ENCODE measurements at regions not wholly inside any gene's neighbourhood (a gene's known extent, or its start where the extent isn't known, plus 50 kb on each side); places are given as distances from the start of the nearest gene placed in this dataset.

DNA sequence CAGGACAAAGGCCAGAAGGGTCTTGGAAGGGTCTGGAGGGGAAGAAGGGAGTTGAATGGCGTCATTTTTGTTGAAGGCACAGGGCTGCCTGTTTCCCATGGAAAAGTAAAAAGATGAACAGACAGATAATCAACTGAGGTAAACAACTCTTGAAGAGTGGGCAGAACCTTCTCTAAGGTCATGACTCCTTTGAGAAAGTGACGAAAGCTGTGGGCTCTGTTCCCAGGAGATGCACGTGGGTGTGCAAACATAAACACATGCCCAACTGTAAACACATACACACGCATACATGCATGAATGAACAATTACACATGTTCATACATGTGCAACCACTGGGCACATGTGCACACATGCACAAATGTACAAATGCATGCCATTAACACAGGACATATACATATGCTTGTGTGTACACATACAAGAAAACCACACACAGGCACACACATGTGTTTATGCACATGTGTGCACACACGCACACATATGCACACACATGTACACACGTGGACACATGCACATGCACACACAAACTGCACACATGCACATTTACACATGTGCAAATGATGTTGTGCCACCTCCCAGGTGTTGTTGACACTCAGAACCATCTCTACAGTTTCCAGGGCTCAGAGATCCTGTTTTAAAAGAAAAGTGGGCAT is 143.3 kb downstream of the GADD45G start:
- DNase-seq, result no peak

DNA sequence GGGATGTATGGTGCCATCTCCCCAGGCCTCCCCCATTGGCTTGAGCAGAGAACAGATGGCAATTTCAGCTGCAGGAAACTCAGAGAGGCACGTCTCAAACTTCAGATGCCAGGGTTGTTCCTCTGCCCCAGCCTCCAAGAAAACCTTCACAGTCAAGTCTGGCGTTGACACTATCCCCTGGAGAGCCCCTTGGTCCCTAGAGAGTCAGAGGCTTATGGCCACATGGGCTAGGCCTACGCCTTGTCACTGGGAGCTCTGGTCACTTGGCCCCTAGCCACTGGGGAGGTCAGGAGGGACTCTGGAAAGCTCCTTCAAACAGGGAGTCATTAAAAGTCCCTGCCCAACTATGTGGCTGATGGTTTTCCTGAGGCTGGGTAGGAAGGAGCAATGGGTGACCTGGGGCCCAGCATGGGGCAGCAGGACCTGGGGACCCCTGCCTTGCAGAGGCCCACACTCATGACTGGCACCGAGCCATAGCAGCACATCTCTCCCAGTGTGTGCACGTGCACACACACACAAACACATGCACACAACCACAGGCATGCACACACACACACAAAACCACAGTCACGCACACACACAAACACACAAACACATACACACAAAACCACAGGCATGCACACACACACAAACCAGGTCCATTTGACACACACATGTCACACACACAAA is 144.2 kb downstream of the GADD45G start:
- no peak for DNase-seq

GRCh38 chr9:89749500-89750116 is 144.8 kb downstream of the GADD45G start:
- DNase-seq, result no peak

GRCh38 chr9:89750117-89750791 is 145.4 kb downstream of the GADD45G start:
- DNase-seq, result peak; percentile 73

DNA sequence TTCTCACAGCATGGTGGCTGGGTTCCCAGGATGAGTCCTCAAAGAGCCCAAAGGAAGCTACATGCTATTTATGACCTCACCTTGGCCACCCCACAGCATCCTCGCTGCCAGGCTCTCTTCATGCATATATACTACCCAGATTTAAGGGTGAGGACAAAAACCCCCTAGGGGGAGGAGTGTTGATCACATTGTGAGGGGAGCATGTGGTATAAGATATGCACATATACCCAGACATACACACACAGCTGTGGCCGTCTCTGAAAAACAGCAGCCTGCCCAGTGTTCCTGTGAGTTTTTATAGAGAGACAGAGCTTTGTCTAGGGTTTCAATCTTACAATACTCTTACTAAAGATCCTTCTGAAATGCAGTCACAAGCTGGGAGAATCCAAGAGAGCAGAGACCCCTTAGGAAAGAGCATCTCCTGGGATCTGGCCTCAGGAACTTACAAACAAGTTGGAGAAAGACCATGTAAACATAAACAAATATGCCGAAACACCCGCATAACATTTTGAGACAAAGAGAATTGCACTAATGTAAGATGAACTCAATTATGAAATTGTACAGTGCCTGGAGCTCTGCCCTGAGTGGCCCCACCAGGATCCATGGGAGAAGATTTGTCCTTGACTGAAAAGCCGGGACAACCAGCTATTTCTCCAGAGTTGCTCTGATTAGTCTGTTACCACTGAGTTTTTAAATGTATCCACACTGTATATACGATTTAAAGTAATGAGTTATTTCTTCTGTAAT is 146.4 kb downstream of the GADD45G start:
- no peak for DNase-seq

GRCh38 chr9:89752154-89752553 is 147.3 kb downstream of the GADD45G start:
- DNase-seq, result no peak

GRCh38 chr9:89753472-89754055 is 148.8 kb downstream of the GADD45G start:
- no peak for DNase-seq

- no peak for DNase-seq
Observed at GRCh38 chr9:89754193-89754592, 149.4 kb downstream of the GADD45G start.

GRCh38 chr9:89755821-89756220 is 151.0 kb downstream of the GADD45G start:
- no peak for DNase-seq

DNA sequence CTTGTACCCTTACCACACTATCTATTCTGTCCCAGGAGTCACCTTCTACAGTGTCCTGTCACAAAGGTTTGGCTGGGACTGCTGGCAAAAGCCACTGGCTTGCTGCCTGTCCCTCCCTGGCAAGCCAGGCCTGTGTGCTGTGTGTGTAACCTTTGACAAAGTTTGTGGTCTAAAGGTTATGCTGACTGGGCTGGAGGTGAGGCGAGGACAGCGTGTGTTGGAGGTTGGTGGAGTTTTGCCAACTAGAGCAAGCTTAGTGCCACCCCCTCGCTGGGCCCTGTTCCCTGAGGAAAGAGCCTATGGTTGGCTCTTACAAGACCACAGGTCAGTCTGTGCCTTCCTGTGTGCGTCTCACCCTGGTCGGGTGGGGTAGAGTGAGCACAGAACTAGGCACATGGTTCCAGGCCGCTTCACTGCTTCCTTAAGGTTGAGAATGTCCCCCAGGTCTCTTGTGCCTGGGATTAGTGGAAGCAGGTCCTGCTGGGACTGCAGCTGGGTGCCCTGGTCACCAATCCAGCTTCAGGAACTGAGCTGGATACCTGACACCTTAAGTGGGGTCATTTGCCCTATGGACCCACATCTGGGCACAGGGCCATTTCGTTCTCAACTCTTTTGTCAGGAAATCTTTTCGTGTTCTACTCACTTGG is 152.2 kb downstream of the GADD45G start:
- no peak for DNase-seq

DNA sequence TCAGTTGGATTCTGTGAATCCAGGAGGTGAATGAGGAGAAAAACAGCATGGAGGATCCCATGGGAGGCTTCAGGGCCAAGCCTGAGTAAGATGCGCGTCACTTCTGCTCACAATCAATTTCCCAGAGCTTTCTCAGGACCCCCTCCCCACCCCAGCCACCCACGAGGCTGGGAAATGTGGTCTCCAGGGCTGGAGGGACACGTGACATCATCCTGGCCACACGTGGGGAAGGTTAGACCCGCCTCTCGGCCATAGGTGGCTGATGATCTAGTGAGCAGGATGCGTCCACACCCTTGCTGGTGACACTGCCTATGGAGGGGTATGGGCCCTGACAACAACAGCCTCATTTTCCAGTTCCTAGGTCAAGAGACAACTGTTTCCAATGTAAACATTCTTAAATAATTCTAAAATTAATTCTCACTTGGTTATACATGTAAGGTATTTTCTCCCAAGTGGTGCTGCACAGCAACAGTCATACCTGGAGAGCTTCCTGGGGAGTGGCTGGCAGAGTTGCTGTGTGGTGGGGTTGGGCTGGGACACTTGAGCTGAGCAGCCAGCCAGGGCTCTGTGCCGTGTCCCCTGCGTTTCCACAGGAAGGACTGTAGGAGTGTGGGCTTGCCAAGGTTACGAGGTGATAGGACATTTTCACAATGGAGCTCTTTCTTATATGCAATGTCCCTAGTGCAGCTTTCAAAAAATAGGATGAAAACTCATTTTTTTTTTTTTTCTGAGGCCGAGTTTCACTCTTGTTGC is 153.1 kb downstream of the GADD45G start:
- no peak for DNase-seq

GRCh38 chr9:89759572-89759971 is 154.8 kb downstream of the GADD45G start:
- no peak for DNase-seq

GRCh38 chr9:89760123-89760522 is 155.3 kb downstream of the GADD45G start:
- no peak for DNase-seq

DNA sequence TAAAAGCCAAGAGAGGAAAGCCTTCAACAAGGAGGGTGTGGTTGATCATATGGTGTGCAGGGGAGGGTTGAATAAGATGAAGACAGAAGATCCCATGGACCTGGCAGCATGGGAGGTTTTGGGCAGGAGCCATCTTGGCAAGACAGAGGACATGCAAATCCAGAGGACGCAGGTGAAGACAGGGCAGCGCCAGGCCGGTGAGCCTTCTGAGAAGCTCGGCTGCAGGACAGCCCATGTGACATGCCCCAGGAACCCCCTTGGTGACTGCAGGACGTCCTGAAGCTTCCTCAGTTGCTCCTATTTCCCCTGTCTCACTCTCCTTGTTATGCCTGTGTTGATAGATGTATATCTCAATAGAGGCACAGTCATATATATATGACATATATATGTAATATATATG is 159.4 kb downstream of the GADD45G start:
- no peak for DNase-seq

- no peak for DNase-seq
Observed at GRCh38 chr9:89765211-89765946, 160.6 kb downstream of the GADD45G start.

DNA sequence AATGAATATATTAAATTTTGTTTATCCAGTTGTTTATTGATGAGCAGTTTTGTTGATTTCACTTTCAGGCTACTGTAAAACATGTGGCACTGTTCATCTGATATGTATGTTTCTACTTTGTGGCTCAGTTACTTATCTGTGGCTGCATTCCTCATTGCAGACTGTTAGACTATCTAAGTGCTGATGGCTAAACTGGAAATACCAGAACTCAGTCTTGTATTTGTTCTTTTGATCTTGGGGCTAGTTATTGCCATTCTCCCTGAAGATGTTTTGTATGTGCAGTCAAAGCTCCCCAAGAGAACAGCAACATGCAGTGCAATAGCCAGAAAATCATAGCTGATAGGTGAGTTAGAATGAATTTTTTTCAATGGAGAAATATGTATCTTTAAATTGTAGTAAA is 162.2 kb downstream of the GADD45G start:
- DNase-seq, result no peak

GRCh38 chr9:89768051-89768450 is 163.2 kb downstream of the GADD45G start:
- no peak for DNase-seq

DNA sequence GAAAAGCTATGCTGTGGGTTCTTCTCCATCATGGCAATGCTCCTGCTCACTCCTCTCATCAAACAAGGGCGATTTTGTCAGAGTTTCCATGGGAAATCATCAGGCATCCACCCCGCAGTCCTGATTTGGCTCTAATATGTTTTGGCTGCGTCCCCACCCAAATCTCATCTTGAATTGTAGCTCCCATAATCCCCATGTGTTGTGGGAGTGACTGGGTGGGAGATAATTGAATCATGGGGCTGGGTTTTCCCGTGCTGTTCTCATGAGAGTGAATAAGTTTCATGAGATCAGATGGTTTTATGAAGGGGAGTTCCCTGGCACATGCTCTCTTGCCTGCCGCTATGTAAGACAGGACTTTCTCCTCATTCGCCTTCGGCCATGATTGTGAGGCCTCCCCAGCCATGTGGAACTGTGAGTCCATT is 163.8 kb downstream of the GADD45G start:
- DNase-seq, result no peak

GRCh38 chr9:89770531-89771174 is 165.8 kb downstream of the GADD45G start:
- DNase-seq, result peak; percentile 55

GRCh38 chr9:89771205-89771604 is 166.4 kb downstream of the GADD45G start:
- DNase-seq, result no peak
